Nephron progenitor cell (in vitro differentiated cells): ENCODE measurements at regions not wholly inside any gene's neighbourhood (a gene's known extent, or its start where the extent isn't known, plus 50 kb on each side); places are given as distances from the start of the nearest gene placed in this dataset.

ENCODE experiments used
- DNase-seq: peaks from one replicate; pipeline ENCODE4 v3.0.0; 2021
- H3K27ac Mint-ChIP-seq: 2 replicates; pipeline ENCODE4 v1.8.0; 2021; ENCODE audit warnings: mild to moderate bottlenecking, moderate library complexity, mixed read lengths
- H3K27me3 Mint-ChIP-seq: 2 replicates; pipeline ENCODE4 v1.8.0; 2021; ENCODE audit warnings: mild to moderate bottlenecking, low read depth, mixed read lengths; ENCODE audit not compliant: poor library complexity
- H3K36me3 Mint-ChIP-seq: 2 replicates; pipeline ENCODE4 v1.8.0; 2021; ENCODE audit warnings: low read depth, mixed read lengths
- H3K4me1 Mint-ChIP-seq: 2 replicates; pipeline ENCODE4 v1.8.0; 2021; ENCODE audit warnings: mixed read lengths
- H3K4me3 Mint-ChIP-seq: 2 replicates; pipeline ENCODE4 v1.8.0; 2021; ENCODE audit warnings: mild to moderate bottlenecking, moderate library complexity, mixed read lengths
- H3K9me3 Mint-ChIP-seq: 2 replicates; pipeline ENCODE4 v1.8.0; 2021; ENCODE audit warnings: mild to moderate bottlenecking, moderate library complexity, mixed read lengths
- TF ChIP-seq, protein P1 (sequence below): fragments of 200-600 bp; sonication (generic); IDR thresholded peaks from 2 replicates; pipeline ENCODE4 v1.5.0; 2021; ENCODE audit warnings: antibody characterized with exemption

- Mint-ChIP-seq H3K36me3 (peaks cover 7% of the 10 kb centered on the region), H3K9me3 (peaks cover 22% of the 10 kb centered on the region), H3K4me3 (no peak overlapping the region), H3K4me1 (peaks cover 7% of the 10 kb centered on the region), H3K27ac (peak overlapping the region; percentile 71), H3K27me3 (no peaks in the 10 kb centered on the region)
- TF ChIP-seq, protein P1, sequence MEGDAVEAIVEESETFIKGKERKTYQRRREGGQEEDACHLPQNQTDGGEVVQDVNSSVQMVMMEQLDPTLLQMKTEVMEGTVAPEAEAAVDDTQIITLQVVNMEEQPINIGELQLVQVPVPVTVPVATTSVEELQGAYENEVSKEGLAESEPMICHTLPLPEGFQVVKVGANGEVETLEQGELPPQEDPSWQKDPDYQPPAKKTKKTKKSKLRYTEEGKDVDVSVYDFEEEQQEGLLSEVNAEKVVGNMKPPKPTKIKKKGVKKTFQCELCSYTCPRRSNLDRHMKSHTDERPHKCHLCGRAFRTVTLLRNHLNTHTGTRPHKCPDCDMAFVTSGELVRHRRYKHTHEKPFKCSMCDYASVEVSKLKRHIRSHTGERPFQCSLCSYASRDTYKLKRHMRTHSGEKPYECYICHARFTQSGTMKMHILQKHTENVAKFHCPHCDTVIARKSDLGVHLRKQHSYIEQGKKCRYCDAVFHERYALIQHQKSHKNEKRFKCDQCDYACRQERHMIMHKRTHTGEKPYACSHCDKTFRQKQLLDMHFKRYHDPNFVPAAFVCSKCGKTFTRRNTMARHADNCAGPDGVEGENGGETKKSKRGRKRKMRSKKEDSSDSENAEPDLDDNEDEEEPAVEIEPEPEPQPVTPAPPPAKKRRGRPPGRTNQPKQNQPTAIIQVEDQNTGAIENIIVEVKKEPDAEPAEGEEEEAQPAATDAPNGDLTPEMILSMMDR = no peak
- DNase-seq = no peak
Observed at GRCh38 chr7:46651561-46652088, 730.6 kb upstream of the IGFBP3 start.

DNA sequence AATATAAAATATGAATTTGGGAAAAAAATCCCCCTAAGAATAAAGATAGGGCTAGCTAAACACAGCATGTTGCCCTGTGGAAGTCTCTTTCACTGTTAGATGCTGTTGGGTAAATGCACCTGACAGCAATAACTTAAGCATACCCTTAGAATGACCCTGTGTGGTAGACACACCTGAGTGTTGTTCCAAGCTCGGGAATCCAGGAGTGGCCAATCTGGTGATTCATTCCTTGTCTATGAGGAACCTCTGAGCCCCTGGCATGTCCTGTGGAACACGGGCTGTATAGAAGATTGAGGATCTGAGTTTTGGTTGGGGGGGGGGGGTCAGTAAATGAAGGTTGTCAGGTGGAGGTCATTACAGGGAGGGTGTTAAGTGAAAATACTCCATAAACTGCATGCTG, 730.0 kb upstream of the IGFBP3 start:
- no peak for DNase-seq
- Mint-ChIP-seq H3K9me3 (peaks cover 22% of the 10 kb centered on the region), H3K4me1 (peaks cover 7% of the 10 kb centered on the region), H3K27me3 (no peaks in the 10 kb centered on the region), H3K4me3 (no peak overlapping the region), H3K36me3 (peaks cover 7% of the 10 kb centered on the region), H3K27ac (no peak overlapping the region)
- TF ChIP-seq, protein P1 = no peak

GRCh38 chr7:46649876-46650275, 728.8 kb upstream of the IGFBP3 start:
- Mint-ChIP-seq H3K36me3 (peaks cover 7% of the 10 kb centered on the region), H3K4me3 (no peak overlapping the region), H3K27me3 (no peaks in the 10 kb centered on the region), H3K9me3 (peaks cover 25% of the 10 kb centered on the region), H3K4me1 (peaks cover 7% of the 10 kb centered on the region), H3K27ac (no peak overlapping the region)
- no peak for DNase-seq
- TF ChIP-seq, protein P1 = no peak

GRCh38 chr7:46637793-46638735, 717.0 kb upstream of the IGFBP3 start:
- DNase-seq = no peak
- H3K9me3 Mint-ChIP-seq = peaks cover 7% of the 10 kb centered on the region
- H3K4me1 Mint-ChIP-seq = peaks cover 33% of the 10 kb centered on the region
- H3K36me3 Mint-ChIP-seq = no peaks in the 10 kb centered on the region
- peaks cover 6% of the 10 kb centered on the region for H3K27me3 Mint-ChIP-seq
- H3K27ac Mint-ChIP-seq = no peak overlapping the region
- TF ChIP-seq, protein P1 = no peak
- H3K4me3 Mint-ChIP-seq = no peak overlapping the region

GRCh38 chr7:46636022-46636421, 715.0 kb upstream of the IGFBP3 start:
- H3K27ac Mint-ChIP-seq = no peak overlapping the region
- peaks cover 7% of the 10 kb centered on the region for H3K9me3 Mint-ChIP-seq
- no peak for DNase-seq
- H3K4me3 Mint-ChIP-seq = no peak overlapping the region
- TF ChIP-seq, protein P1 = no peak
- H3K4me1 Mint-ChIP-seq = peaks cover 34% of the 10 kb centered on the region
- no peaks in the 10 kb centered on the region for H3K36me3 Mint-ChIP-seq
- H3K27me3 Mint-ChIP-seq = peaks cover 2% of the 10 kb centered on the region
